Neural cell (in vitro differentiated cells): ENCODE measurements at regions not wholly inside any gene's neighbourhood (a gene's known extent, or its start where the extent isn't known, plus 50 kb on each side); places are given as distances from the start of the nearest gene placed in this dataset.

ENCODE experiments used
- H2AFZ ChIP-seq: fragments of 200-600, 300-800 bp; sonication (generic), shearing (Covaris generic); 2 replicates; pipeline ENCODE4 v1.6.0; 2014; ENCODE audit warnings: low read depth, mild to moderate bottlenecking, antibody characterized with exemption, low read length, moderate library complexity
- H3F3A ChIP-seq: fragments of 200-600 bp; shearing (Covaris generic); 2 replicates; pipeline ENCODE4 v1.6.1; 2016; ENCODE audit warnings: mild to moderate bottlenecking, moderate library complexity, mixed read lengths, antibody characterized with exemption, low read length; ENCODE audit not compliant: insufficient read depth, poor library complexity, severe bottlenecking
- H3K27ac ChIP-seq: fragments of 200-600, 300-800 bp; sonication (generic), shearing (Covaris generic); 2 replicates; pipeline ENCODE4 v1.5.1; 2014; ENCODE audit warnings: mild to moderate bottlenecking, low read length, moderate library complexity
- H3K27me3 ChIP-seq: fragments of 300-800, 200-600 bp; sonication (generic), shearing (Covaris generic); 2 replicates; pipeline ENCODE4 v1.6.0; 2014; ENCODE audit warnings: mild to moderate bottlenecking, low read depth, low read length, moderate library complexity; ENCODE audit not compliant: insufficient read depth
- H3K36me3 ChIP-seq: fragments of 300-800, 200-600 bp; sonication (generic), shearing (Covaris generic); 2 replicates; pipeline ENCODE4 v1.5.1; 2014; ENCODE audit warnings: mild to moderate bottlenecking, antibody characterized with exemption, low read length, moderate library complexity; ENCODE audit not compliant: insufficient read depth
- H3K4me2 ChIP-seq: fragments of 300-800, 200-600 bp; sonication (generic), shearing (Covaris generic); 2 replicates; pipeline ENCODE4 v1.6.0; 2014; ENCODE audit warnings: mild to moderate bottlenecking, low read length
- H3K4me3 ChIP-seq: fragments of 300-800, 200-600 bp; sonication (generic), shearing (Covaris generic); 2 replicates; pipeline ENCODE4 v1.5.1; 2014; ENCODE audit warnings: mild to moderate bottlenecking, low read length, moderate library complexity
- H3K79me2 ChIP-seq: fragments of 200-600 bp; shearing (Covaris generic); replicated peaks from 2 replicates; pipeline ENCODE4 v1.6.0; 2014; ENCODE audit warnings: mild to moderate bottlenecking, low read length, moderate library complexity; ENCODE audit not compliant: insufficient read depth
- H3K9ac ChIP-seq: fragments of 300-800, 200-600 bp; sonication (generic), shearing (Covaris generic); 2 replicates; pipeline ENCODE4 v1.6.1; 2016; ENCODE audit warnings: mild to moderate bottlenecking, low read length, mixed read lengths
- H3K9me2 ChIP-seq: fragments of 200-600 bp; shearing (Covaris generic); 2 replicates; pipeline ENCODE4 v1.6.1; 2016; ENCODE audit warnings: mild to moderate bottlenecking, low read length, mixed read lengths; ENCODE audit not compliant: insufficient read depth
- H3K9me3 ChIP-seq: fragments of 200-600, 300-800 bp; sonication (generic), shearing (Covaris generic); 2 replicates; pipeline ENCODE4 v1.6.1; 2016; ENCODE audit warnings: mild to moderate bottlenecking, mixed run types, low read length, moderate library complexity, mixed read lengths
- H4K20me1 ChIP-seq: fragments of 200-600 bp; shearing (Covaris generic); 2 replicates; pipeline ENCODE4 v1.6.1; 2016; ENCODE audit warnings: mild to moderate bottlenecking, mixed run types; ENCODE audit not compliant: insufficient read depth
- CTCF ChIP-seq: fragments of 450-650 bp; IDR thresholded peaks from 2 replicates; pipeline ENCODE4 v1.5.1; 2014; ENCODE audit warnings: antibody characterized with exemption, mild to moderate bottlenecking, moderate library complexity; ENCODE audit not compliant: poor library complexity, severe bottlenecking
- EP300 ChIP-seq: fragments of 450-650 bp; conservative IDR thresholded peaks from 2 replicates; pipeline ENCODE4 v1.6.1; 2014; ENCODE audit warnings: antibody characterized with exemption, mild to moderate bottlenecking, moderate library complexity; ENCODE audit not compliant: poor library complexity, severe bottlenecking
- EZH2 ChIP-seq: fragments of 200-600, 300-800 bp; shearing (Covaris generic), sonication (generic); IDR thresholded peaks from 2 replicates; pipeline ENCODE4 v1.6.1; 2014; ENCODE audit warnings: antibody characterized with exemption, low read length, borderline replicate concordance, mild to moderate bottlenecking; ENCODE audit not compliant: insufficient read depth, poor library complexity, severe bottlenecking
- MXI1 ChIP-seq: fragments of 450-650 bp; conservative IDR thresholded peaks from 2 replicates; pipeline ENCODE4 v1.6.1; 2014; ENCODE audit warnings: antibody characterized with exemption, mild to moderate bottlenecking; ENCODE audit not compliant: poor library complexity, severe bottlenecking
- POLR2AphosphoS5 ChIP-seq: IDR thresholded peaks from 2 replicates; pipeline ENCODE4 v1.6.1; 2012
- RAD21 ChIP-seq: fragments of 450-650 bp; conservative IDR thresholded peaks from 2 replicates; pipeline ENCODE4 v1.6.1; 2014; ENCODE audit warnings: antibody characterized with exemption, mild to moderate bottlenecking, moderate library complexity
- SMC3 ChIP-seq: fragments of 450-650 bp; conservative IDR thresholded peaks from 2 replicates; pipeline ENCODE4 v1.6.1; 2014; ENCODE audit warnings: antibody characterized with exemption, mild to moderate bottlenecking, moderate library complexity; ENCODE audit not compliant: poor library complexity
- TAF1 ChIP-seq: IDR thresholded peaks from 2 replicates; pipeline ENCODE4 v1.6.1; 2012; ENCODE audit warnings: low read depth
- TF ChIP-seq, protein P1 (sequence below): IDR thresholded peaks from 2 replicates; pipeline ENCODE4 v1.6.1; 2012; ENCODE audit warnings: borderline replicate concordance

GRCh38 chr2:57920342-57920939 lies 126.2 kb upstream of the VRK2 start:
- Histone ChIP-seq H3K27ac (no peak overlapping the region), H3K36me3 (no peaks in the 10 kb centered on the region), H4K20me1 (no peaks in the 10 kb centered on the region), H3F3A (no peaks in the 10 kb centered on the region), H3K79me2 (no peaks in the 10 kb centered on the region), H3K4me3 (no peak overlapping the region), H3K4me2 (no peak overlapping the region), H3K9me3 (no peaks in the 10 kb centered on the region), H3K9me2 (no peaks in the 10 kb centered on the region), H3K27me3 (no peaks in the 10 kb centered on the region), H2AFZ (no peak overlapping the region), H3K9ac (no peak overlapping the region)
- TF ChIP-seq SMC3 (no peak), TAF1 (no peak), MXI1 (no peak)

DNA sequence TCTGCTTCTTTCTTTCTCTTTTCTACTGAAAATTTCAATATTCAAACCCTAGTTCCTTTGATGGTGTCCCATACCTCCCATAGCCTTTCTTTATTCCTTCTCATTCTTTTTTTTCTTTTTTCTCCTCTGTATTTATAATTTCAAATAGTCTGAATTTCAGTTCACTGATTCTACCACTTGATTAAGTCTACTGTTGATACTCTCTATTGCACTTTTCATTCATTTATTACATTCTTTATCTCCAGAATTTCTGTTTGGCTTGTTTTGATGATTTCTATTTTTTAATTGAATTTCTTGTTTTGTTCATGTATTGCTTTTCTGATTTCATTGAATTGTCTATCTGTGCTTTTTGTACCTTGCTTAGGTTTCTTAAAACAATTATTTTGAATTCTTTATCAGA lies 111.9 kb upstream of the VRK2 start:
- no peak overlapping the region for H3K9ac ChIP-seq
- H3K27me3 ChIP-seq, result no peaks in the 10 kb centered on the region
- H3K27ac ChIP-seq, result no peak overlapping the region
- peaks cover 5% of the 10 kb centered on the region for H3K9me3 ChIP-seq
- no peaks in the 10 kb centered on the region for H4K20me1 ChIP-seq
- TF ChIP-seq EZH2 (no peak), SMC3 (no peak), CTCF (no peak), POLR2AphosphoS5 (no peak), MXI1 (no peak), RAD21 (no peak), TAF1 (no peak), EP300 (no peak)
- TF ChIP-seq, protein P1, sequence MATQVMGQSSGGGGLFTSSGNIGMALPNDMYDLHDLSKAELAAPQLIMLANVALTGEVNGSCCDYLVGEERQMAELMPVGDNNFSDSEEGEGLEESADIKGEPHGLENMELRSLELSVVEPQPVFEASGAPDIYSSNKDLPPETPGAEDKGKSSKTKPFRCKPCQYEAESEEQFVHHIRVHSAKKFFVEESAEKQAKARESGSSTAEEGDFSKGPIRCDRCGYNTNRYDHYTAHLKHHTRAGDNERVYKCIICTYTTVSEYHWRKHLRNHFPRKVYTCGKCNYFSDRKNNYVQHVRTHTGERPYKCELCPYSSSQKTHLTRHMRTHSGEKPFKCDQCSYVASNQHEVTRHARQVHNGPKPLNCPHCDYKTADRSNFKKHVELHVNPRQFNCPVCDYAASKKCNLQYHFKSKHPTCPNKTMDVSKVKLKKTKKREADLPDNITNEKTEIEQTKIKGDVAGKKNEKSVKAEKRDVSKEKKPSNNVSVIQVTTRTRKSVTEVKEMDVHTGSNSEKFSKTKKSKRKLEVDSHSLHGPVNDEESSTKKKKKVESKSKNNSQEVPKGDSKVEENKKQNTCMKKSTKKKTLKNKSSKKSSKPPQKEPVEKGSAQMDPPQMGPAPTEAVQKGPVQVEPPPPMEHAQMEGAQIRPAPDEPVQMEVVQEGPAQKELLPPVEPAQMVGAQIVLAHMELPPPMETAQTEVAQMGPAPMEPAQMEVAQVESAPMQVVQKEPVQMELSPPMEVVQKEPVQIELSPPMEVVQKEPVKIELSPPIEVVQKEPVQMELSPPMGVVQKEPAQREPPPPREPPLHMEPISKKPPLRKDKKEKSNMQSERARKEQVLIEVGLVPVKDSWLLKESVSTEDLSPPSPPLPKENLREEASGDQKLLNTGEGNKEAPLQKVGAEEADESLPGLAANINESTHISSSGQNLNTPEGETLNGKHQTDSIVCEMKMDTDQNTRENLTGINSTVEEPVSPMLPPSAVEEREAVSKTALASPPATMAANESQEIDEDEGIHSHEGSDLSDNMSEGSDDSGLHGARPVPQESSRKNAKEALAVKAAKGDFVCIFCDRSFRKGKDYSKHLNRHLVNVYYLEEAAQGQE, result no peak
- no peaks in the 10 kb centered on the region for H3F3A ChIP-seq
- H3K79me2 ChIP-seq, result no peaks in the 10 kb centered on the region
- H3K4me3 ChIP-seq, result no peak overlapping the region
- no peak overlapping the region for H3K4me2 ChIP-seq
- H2AFZ ChIP-seq, result no peak overlapping the region
- no peaks in the 10 kb centered on the region for H3K9me2 ChIP-seq
- no peaks in the 10 kb centered on the region for H3K36me3 ChIP-seq
